ENCODE measurements at regions not wholly inside any gene's neighbourhood (a gene's known extent, or its start where the extent isn't known, plus 50 kb on each side); places are given as distances from the start of the nearest gene placed in this dataset.
"Not testable (repeated sequence)": the region's sequence is repeated elsewhere in the genome, so short reads cannot be mapped to it uniquely, and the experiment has no call there.

- no peak for DNase-seq
Observed at GRCh38 chr2:21194147-21194546, 70.4 kb downstream of the TDRD15 start.

DNA sequence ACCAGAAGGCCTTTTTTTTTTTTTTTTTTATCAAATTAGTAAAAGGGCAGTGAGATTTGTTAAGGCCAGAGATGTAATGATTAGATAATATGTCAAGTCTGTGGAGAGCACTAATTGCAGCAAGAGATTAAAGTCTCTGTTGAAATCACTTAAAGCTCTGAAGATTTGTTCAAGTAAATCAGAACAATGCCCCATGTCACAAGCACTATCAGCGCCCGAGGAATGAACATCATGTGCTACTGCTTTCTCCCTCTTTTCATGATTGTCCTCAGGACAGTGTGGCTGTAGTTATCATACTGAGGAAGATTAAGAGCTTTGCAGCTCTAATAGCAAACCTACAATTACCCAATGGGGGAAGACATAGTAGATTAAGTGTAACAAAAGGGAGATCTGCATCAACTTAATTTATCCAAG lies 71.1 kb downstream of the TDRD15 start:
- no peak for DNase-seq

DNA sequence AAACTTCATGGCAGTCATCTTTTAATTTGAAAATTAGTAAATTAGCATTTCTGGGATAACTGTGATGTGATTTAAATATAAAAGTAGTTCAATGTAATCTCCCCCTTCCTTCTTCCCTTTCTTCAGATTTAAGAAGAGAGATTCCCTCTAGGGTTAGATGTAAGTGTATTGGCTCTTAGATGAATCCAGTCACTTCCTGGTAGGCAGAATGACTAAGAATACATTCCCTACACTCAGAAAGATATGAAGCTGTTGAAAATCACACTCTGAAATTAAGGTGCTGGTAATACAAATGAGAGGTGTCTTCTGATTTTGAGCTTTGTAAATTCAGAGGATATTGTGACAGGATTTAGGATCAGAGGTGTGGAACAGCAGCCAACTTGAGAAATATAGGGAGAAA lies 71.6 kb downstream of the TDRD15 start:
- DNase-seq = no peak

DNA sequence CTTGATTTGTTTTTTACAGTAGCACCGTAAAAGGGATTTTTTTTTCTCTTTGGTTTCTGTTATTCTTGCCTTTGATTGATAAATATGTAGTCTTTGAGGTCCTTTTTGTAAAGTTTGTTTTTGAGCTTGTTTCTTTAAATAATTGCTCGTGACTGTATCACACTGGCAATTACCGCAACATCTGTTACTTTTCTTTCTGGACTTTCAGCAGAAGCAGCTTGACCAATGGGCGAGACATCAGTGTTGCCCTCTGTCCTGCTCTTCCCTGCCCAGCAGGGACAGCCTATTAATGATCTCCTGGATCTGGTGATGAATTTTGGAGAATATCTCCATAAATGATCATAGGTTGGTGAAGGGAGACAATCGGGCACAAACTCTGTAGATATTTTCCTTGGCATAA lies 74.9 kb downstream of the TDRD15 start:
- no peak for DNase-seq

DNA sequence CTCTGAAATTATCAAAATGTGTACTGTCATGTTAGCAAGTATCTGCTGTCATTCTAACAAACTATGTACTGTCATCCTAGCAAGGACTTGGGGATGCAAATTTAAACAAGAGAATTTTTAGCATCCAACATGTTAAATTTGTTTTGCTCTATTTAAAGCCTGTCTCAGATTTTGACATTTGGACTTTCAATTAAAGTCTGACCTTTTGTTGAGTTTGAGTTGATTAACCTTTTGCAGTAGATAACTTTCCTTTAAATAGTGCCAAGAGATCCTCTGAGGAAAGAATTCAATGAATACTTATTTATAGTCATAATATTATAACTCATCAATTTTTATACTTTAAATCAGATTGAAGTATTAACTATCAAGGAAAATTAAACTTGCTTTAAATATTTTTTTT lies 80.2 kb downstream of the TDRD15 start:
- no peak for DNase-seq

DNA sequence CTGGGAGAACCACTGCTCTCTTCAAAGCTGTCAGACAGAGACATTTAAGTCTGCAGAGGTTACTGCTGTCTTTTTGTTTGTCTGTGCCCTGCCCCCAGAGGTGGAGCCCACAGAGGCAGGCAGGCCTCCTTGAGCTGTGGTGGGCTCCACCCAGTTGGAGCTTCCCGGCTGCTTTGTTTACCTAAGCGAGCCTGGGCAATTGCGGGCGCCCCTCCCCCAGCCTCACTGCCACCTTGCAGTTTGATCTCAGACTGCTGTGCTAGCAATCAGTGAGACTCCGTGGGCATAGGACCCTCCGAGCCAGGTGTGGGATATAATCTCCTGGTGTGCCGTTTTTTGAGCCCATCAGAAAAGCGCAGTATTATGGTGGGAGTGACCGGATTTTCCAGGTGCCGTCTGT lies 90.3 kb downstream of the TDRD15 start:
- DNase-seq = not testable (repeated sequence)

GRCh38 chr2:21217442-21217841 lies 93.7 kb downstream of the TDRD15 start:
- DNase-seq = no peak

DNA sequence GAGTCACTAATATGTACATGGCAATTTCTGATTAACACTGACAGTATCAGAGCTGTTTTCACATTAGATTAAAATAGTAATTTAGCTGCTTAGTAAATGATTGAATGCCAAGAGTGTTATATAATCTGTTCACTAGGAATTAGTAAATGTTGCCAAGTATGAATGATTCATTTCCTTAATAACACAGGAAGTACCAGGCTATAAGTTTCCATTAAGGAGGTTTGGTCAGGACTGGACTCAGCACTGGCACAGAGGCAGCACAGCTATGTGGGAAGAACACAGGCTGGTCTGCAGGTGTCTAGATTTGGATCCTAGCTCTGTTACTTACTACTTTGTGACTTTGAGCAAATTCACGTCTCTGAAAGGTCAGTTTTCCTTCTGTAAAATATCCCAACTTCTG lies 97.2 kb downstream of the TDRD15 start:
- DNase-seq = no peak

- DNase-seq = no peak
Observed at GRCh38 chr2:21223618-21224017, 99.8 kb downstream of the TDRD15 start.

GRCh38 chr2:21228041-21228895 lies 104.5 kb downstream of the TDRD15 start:
- no peak for DNase-seq

DNA sequence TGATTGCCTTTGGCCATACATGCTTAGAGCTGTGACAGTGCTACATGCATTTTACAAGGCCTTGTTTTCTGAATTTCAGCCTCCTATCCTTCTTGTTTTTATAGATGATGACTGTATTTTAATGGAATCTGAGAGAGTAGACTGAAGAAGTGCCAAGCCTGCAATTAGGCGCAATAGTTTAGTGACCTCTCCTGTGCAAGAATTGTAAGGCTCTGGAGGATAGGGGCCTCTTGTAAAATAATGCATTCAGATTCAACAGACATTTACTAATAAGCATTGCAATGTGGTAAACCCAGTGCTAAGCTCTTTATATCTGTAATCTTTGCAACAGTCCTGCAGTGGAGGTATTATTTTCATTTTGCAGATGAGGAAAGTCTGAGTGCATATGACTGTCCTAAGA lies 105.5 kb downstream of the TDRD15 start:
- no peak for DNase-seq

GRCh38 chr2:21230140-21230539 lies 106.4 kb downstream of the TDRD15 start:
- no peak for DNase-seq

DNA sequence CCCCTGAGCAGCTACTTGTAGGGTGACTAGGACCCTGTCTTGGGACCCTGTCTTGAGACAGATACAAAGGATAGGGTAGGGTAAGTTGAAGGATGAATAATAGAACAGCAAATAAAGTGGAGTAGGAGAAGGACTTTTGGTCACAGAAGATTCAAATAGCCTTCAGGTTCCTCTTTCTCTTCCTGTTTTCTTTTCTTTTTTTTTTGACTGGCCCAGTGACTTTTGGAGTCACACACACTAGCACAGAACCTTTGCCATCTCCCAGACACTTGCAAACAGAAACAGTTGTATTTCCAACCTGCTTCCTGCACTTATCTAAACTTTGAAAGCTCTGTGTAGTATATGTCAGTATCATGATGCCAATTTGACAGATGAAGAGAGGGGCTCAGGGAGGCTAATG lies 108.2 kb downstream of the TDRD15 start:
- no peak for DNase-seq

DNA sequence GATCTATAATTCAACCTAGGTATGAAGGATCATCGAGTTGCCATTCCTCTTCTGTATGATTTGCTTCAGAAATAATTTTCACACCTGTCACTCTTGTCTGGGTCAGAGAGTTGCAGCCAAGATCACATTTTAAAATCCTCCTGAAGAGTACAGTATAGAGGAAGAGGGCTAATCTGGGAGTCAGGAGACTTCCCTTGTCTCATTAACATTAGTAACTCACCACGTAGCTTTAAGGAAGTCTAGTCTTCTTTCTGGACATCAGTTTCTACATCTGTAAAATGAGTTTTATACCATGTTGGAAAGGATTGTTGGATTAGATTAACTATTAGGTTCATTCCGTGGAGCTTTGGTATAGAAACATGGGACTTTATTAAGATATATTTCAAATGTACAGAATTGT lies 109.4 kb downstream of the TDRD15 start:
- DNase-seq = no peak

DNA sequence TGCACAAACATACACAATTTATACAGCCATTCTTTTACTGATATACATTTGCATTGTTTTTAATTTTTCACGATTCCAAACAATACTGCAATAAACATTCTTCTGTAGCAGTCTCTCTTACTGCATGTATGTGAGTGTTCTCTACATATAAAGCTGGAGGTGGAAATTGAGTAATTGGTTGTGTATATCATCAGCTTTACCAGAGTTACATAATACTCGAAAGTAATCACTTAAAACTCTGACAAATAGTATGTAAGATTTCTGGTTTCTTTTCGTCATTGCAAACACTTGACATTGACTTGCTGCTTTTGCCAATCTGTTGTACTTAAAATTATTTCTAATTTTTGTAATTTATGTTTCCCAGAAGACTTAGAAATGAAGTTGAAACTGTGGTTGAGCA lies 110.2 kb downstream of the TDRD15 start:
- no peak for DNase-seq

DNA sequence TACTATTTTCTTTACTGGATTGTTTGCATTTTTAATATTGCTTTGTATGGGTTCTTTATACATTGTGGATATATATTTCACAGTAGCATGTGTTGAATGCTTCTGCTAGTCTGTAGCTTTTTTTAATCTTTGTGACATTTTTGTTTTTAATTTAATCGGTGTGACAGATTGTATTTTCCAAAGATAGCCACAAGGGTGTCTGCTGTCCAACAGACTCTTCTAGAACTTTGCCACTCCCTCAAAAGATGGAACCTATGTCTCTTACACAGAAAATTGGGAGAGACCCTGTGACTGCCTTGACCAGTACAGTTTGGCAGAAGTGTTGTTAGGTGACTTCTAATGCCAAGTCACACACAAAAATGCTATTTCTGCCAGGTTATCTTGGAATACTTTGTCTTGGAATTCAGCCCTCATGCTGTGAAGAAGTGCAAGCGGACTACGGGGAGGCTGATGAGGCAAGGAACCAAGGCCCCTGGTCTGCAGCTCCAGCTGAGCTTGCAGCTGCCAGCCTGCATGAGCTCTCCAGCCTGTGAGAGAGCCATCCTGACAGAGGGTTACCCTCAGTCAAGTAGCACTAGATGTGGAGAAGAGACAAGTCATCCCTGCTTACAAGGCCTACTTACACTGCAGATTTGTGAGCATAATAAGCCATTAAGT lies 110.8 kb downstream of the TDRD15 start:
- no peak for DNase-seq

GRCh38 chr2:21239749-21240148 lies 116.0 kb downstream of the TDRD15 start:
- not testable (repeated sequence) for DNase-seq

GRCh38 chr2:21244161-21244560 lies 120.4 kb downstream of the TDRD15 start:
- DNase-seq = no peak

- no peak for DNase-seq
Observed at GRCh38 chr2:21245565-21245964, 121.8 kb downstream of the TDRD15 start.

GRCh38 chr2:21249367-21249766 lies 125.6 kb downstream of the TDRD15 start:
- DNase-seq = no peak

- DNase-seq = no peak
Observed at GRCh38 chr2:21250673-21251072, 126.9 kb downstream of the TDRD15 start.

GRCh38 chr2:21251216-21251980 lies 127.6 kb downstream of the TDRD15 start:
- no peak for DNase-seq

GRCh38 chr2:21253311-21254027 lies 129.7 kb downstream of the TDRD15 start:
- DNase-seq = no peak

Measured in effector CD4-positive, alpha-beta T cell (primary cell).